ENCODE measurements at regions not wholly inside any gene's neighbourhood (a gene's known extent, or its start where the extent isn't known, plus 50 kb on each side); places are given as distances from the start of the nearest gene placed in this dataset.

DNA sequence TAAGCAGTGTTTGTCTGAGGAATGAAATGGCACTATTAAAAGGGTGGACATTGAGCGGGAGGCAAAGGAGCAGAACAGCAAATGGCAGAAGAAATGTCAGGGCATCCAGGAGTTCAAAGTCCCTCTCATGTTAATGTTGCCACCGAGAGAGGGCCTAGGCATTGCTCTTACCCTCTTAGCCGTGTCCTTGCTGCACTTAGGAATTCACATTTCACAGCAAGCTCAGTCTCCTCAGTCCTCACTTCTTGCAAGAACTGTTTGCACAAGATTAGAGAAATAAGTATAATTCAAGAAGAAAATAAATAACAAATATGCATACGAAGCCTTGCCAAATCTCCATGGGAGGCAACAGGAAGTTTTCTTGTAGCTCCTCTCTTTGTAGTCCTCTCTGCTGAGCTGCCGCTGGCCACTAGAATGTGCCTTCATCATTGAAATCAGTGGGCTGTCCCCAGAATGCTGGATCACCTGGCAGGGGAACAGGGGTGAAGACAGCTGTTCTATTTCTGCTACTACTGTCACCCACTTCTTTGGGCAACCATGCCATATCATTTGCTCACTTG lies 205.8 kb downstream of the ZNF326 start:
- TF ChIP-seq CTCF (conservative IDR thresholded peaks at IDR 0.05 in 1 of 2, IDR thresholded peaks at IDR 0.05 in 1 of 2; ENCODE audit: extremely low read depth in 1 of 2, insufficient read depth in 1 of 2, low read depth in 1 of 2, low read length in 2 of 2) (no peak), EZH2 (IDR thresholded peaks at IDR 0.05; ENCODE audit: borderline replicate concordance, low read length) (no peak)

Data from mammary epithelial cell (primary cell).